ENCODE measurements at regions not wholly inside any gene's neighbourhood (a gene's known extent, or its start where the extent isn't known, plus 50 kb on each side); places are given as distances from the start of the nearest gene placed in this dataset.
"Not testable (repeated sequence)": the region's sequence is repeated elsewhere in the genome, so short reads cannot be mapped to it uniquely, and the experiment has no call there.

DNA sequence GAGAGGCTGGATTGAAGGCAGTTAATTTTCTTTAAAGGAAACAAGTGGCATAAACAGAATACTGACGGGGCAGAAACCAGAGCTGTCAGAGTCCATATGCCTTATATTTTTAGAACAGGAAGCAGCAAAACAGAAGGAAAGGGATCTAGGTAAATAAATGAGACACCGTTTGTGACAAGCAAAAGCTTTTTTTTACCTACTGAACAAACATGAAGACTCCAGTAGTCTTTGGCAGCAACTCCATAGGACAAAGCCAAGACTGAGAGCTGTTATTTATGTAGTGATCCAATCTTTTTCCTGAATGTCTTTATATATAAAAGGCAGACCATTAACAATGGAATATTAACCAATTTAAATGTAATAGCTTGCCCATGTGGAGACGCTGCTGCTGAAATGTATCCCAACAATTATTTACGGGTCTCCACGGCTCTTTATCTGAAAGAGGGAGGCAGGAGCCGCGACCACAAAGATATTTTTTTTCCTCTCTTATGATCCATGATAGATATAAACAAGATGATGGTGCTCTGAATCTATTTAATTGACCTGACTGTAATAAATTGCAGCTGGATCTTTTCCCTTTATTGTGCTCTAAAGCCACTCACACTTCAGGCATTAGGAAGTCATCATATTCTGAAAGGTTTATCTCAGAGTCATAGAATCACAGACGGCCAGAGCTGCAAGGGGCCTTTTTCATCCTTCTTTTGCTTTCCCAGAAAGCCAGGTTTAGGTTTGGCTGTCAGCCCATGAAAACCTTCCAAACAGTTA, 687.8 kb downstream of the EFNB2 start:
- DNase-seq (ENCODE audit: low read depth), result no peak

DNA sequence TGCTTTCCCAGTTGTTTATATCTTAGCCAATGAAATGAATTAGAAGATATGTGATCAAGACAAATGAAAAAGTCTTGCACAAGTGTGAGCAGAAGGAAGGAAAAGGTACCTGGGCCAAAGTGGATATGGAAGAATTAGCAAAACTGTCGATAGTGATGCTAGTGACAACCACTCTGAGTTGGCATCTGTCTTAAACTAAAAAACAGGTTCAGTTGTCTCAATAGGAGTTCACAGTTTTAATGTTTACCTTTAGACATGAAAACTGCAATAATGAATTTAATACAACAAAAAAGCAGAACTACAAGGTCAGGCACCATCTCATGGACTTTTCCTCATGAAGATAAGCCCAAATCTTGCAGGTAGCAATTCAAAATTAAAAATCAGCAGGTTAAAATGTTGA, 688.5 kb downstream of the EFNB2 start:
- DNase-seq (ENCODE audit: low read depth), result no peak

DNA sequence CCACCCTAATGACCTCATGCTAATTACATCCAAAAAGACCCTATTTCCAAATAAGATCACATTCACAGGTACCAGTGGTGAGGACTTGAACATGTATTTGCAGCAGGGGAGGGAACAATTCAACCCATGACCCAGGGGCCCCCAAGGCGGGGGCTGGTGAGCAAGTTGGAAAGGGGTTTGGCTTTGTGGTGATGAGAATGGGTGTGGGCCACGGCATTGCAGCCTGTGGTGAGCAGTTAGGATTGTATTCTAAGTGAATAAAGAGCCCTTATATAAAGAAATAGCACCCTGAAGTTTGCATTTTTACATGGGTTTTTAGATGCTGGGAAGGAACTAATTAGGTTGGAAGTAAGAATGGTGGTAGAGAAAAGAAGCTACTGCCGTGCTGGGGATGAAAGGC, 694.2 kb downstream of the EFNB2 start:
- no peak for DNase-seq (ENCODE audit: low read depth)

DNA sequence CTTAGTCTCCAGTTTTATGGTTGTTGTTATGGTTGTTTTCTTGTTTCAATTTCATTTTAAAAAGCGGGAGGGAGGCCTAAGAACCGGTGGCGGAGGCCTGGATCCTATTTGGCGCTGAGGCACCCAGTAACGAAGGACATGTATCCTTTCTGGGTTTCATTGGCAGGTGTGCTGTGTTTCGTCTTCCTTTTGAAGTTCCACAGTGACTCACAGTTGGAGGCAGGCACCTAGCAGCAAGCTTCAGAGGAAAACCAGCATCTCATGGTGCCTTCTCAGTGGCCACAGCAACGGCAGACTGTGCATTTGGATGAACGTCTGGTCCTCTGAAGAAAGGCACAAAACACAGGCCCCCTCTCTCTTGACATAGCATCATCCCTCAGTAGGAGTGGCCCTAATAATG, 697.2 kb downstream of the EFNB2 start:
- no peak for DNase-seq (ENCODE audit: low read depth)

DNA sequence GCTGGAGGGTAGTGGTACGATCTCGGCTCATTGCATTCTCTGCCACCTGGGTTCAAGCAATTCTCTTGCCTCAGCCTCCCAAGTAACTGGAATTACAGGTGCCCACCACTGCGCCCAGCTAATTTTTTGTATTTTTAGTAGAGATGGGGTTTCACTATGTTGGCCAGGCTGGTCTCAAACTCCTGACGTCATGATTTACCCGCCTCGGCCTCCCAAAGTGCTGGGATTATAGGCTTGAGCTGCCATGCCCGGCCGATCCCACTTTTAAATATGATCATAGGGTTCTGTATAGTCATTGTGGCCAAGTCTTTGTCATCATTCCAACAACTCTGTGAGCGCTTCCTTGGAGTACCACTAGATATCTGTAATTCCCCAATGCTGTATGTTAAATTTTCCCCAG, 698.2 kb downstream of the EFNB2 start:
- not testable (repeated sequence) for DNase-seq (ENCODE audit: low read depth)

DNA sequence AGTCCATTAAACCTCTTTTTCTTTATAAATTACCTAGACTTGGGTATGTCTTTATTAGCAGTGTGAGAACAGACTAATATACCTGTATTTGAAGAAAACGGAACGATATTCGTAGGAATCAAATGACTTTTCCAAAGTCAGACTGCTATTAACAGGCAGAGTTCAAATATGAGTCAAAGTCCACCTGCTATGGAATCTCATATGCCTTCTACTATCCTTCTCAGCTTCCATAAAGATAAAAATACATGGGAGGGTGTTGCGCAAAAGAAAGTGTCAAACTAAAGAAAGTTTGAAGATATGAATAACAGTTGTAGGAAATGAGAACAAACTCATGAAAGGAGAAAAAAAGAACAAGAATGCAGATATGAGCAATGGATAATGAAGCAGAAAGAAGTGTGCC, 704.6 kb downstream of the EFNB2 start:
- DNase-seq (ENCODE audit: low read depth), result no peak

DNA sequence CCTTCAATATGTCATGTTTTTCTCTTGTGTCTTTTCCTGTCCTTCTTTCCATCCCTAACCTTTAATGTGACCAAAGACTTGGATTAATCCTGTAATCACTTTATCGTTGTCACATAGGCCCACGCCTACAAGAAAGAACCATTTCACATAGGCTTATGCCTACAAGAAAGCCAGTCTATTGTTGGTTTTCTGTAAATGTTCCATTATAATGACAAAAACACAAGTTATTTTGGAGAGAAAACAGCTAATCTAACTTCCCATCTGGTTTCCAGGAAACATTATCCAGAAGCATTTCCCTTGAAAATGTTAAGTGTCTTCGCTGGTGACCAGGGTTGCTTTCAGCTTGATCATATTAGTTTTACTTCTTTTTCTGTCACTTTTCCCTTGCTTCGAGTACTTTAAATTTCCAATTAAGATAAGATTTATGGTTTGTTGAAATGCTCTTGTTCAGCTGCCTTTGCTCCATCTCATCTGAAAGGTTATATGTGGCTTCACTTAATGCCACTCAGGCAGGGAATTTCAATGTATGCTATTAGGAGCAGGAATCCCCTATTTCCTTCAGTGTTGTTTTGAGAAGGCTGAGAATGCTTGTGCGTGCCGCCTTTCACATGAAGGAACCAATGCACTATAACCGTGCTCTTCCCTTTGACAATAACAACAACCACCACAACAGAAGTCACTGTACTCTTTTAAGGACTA, 708.2 kb downstream of the EFNB2 start:
- DNase-seq (ENCODE audit: low read depth), result no peak

DNA sequence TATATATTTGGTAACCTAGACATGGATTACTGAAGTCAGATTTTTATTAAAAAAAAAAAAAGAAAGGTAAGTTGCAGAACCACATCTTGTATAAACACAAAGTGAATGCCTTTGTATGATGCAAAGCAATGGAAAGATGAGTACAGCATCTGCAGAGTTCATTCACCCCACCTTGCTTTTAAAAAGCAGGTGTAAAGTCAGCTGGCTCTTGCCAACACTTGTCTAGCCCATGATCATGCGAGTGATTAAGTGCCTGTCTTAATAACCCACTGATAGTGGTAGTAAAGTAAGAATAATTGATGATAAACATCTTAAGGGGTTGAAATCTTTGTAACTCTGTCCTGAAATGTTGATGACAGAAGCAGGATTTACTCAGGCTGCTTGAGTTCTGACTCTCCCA, 710.4 kb downstream of the EFNB2 start:
- no peak for DNase-seq (ENCODE audit: low read depth)

DNA sequence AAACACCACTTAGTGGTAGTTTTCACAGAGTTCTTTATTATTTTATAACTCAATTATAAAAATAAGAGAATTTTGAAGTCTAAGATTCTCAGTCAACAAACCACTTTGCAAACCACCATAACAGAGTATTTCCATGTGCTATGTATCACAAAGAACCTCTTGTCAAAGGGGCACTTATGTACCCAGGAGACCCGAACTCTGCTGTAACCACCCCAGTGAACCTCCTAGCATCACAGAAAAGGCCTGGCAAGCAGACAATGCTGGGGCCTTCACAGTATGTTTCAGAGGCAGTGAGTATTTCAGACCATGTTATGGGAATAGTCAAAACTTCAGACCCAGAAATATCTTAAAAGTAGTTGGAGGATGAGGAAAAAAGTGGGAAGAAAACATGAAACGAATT, 714.1 kb downstream of the EFNB2 start:
- DNase-seq (ENCODE audit: low read depth), result no peak

DNA sequence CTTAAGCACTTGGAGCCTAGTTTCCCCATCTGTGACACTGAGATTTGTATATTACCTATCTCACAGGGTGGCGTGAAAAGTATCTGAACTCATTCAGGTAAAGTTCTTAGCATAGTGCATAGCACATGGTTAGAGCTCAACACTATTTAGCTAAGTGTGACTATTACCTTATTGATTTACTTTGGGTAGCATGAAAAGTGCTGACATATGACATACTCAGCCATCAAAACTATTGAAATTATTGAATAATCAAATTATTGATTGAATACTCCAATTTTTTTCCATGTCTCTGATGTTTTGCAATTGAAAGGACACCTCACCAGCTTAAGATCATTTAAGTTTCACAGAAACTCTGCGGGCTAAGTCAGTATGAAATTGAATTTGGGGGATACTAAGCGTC, 715.0 kb downstream of the EFNB2 start:
- DNase-seq (ENCODE audit: low read depth), result no peak

DNA sequence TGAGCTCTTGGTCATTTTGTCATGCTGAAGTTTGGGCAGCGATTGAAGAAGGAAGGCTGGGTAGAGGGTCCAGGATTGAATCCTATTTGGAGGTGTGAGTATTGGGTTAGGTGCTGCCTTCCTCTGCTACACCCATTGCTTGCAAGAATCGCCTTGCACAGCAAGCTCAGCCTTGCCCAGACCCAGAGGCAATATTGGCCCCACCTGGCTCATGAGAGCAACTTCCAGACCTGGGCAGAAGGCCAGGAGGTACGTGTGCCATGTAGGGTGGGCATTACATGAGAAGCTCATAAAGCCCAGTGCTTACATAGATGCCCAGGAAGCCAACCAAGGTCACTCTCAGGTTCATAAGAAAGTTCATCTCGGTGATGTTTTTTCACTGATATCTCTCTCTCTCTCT, 718.0 kb downstream of the EFNB2 start:
- no peak for DNase-seq (ENCODE audit: low read depth)

DNA sequence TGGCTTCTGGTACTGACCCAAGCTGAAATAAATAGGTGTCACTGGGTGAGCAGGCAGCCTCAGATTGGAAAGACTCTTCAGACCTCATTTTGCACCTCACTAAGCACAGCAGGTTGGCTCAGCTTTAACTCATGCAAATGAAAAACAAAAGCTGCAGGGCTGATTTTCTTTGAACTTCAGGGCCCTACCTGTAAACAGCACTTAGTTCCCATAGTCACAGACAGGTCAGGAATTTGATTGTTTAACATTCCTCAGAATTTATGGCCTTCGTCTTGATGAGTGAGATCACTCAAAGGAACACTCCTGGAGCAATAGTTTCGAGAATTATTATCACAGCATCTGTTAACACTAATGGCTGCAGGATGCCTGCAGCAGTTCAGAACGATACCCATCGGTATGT, 718.5 kb downstream of the EFNB2 start:
- no peak for DNase-seq (ENCODE audit: low read depth)

DNA sequence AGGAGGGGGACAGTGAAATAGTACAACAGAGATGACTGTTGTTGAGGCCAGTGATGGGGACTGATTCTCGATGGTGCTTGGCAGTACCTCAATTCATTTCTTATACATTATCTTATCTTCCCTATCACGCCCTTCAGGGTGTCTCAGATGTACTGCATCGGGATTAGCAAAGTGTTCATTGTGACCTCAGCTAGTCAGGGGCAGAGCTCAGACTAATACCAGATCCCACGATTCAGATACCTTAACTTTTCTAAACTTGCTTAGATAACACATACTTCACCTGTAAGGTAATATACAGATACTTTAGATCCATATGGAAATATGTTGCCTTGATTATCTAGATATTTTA, 720.6 kb downstream of the EFNB2 start:
- no peak for DNase-seq (ENCODE audit: low read depth)

DNA sequence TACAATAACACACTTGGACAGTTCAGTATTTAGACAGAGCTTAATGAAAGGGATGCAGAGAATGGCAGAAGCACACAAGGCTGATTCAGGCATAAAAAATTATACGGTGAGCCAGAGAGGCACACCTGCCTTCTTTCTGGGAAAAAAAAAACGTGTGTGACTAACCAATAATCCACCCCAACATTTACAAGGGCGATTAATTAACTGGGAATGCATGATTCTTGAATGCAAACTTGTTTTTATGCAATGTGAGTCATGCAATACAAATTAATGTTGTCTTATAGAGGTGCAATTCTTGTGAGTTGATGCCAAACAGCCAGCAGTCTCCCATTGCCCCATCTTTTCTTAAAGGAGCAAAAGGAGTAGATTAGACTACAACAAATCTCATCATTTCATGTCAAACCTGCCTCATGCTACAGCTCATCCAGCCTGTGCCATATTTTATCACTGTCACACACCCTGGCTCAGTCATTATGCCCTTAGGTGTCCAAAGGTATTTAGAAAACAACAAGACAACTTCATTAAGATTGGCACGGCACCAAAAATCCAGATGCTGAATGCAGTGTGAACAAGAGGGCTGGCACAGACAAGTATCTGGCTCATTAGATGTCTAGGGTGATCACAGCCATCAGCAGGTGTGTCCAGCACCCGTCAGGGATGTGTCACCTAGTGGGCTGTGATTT, 721.1 kb downstream of the EFNB2 start:
- no peak for DNase-seq (ENCODE audit: low read depth)

DNA sequence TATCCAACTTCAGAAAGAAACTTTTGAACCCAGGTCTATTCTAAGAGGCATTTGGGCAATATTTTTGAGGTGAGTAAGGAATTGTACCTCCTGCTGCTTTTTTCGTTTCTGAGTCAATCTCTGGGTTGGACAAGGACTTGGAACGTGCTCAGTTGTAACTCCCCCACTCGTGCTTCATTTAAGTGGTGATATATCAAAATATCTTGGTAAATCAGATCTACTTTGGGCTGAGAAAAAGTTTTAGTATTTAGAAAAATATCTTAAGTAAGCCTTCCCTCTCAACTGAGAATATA, 728.9 kb downstream of the EFNB2 start:
- no peak for DNase-seq (ENCODE audit: low read depth)

DNA sequence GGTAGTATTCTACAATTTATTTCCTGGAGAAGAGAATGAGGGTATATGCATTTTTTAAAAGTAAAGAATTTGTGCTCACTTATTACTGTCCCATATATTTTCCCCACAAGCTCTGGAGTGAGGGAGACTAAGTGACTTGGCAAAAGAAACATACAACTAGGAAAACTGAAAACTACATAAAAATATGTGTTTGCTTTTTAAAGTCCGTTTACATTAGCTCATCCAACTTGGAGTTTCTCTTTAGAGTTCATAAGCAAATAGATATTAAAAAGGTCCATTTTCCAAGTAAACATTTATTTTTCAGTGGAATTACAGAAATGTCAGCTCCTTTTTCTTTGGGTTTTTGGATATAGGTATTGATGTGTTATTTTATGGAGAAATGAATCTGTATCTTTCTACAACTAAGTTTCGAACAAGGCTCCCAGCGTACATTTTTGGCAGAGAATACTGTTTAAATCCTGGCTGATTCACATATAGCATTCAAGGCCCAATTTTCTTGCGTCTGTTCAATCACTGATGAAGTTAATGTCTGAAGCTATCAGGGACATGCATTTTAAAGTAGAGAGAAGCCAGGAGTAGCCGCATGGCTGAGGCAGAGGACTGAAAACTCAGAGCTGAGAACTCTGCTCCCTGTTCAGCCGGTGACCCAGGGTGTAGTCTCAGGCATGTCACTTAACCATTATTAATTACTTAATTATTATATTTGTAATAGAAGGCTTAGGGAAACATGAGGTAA, 729.4 kb downstream of the EFNB2 start:
- DNase-seq (ENCODE audit: low read depth), result no peak

DNA sequence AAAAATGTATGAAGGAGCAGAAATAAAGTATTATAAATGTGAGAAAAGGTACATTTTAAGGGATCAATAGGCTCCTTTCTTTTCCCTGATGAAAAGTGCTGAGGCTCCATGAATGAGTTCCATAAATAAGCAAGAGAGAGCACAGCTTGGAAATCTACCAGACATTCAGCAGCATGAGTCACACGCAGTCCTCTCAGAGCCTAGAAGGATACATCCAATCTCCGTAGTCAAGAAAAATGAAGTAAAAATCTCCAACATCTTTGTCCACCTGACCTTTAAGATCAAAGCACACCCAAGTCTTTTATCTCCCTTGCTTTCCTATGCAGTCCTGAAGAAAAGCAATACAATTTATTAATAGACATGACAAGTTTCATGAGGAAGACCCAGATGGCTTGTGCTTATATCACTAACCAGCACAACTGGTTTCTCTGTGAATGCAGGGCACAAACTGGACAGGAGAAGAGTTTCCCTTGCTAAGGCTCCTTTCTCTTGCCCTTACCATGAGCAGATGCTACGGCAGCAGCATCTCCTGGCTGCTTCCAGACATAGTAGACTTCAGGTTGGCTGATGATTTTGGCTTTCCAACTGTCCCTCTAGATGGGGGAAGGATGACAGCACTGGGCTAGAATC, 730.8 kb downstream of the EFNB2 start:
- DNase-seq (ENCODE audit: low read depth), result no peak

DNA sequence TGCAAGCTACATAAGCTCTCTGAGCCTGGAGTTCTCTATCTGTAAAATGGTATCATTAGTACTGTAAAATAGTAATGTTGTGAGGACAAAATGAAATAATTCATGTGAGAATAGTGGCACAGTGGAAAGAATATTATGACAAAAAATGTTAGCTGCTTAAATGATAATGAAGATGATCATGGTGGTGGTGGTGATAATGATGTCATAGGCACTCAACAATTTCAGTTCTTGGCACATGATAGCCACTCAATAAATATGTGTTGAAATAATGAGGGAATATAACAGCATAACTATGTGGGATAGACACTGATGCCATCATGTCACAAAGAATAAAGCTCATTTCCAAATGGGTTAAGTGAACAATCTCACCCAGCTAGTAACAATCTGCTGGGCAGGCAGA, 736.3 kb downstream of the EFNB2 start:
- no peak for DNase-seq (ENCODE audit: low read depth)

DNA sequence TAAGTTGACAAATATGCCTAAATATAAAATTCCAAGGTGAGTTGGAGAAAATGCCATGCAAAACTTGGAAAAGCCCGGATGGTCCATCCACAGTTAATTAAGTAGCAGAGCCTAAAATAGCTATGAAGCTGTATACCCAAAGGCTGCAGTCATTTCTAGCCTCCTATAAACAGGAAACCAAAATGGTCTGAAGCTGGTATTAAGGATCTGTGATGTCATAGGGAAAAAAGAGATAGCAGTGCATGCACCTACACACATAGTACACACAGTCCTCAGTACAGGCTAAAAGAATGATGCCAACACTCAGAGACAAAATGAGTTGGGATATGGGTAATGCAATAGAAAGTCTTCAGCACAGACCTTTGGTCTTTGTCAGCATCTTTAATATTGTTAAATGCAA, 736.9 kb downstream of the EFNB2 start:
- no peak for DNase-seq (ENCODE audit: low read depth)

DNA sequence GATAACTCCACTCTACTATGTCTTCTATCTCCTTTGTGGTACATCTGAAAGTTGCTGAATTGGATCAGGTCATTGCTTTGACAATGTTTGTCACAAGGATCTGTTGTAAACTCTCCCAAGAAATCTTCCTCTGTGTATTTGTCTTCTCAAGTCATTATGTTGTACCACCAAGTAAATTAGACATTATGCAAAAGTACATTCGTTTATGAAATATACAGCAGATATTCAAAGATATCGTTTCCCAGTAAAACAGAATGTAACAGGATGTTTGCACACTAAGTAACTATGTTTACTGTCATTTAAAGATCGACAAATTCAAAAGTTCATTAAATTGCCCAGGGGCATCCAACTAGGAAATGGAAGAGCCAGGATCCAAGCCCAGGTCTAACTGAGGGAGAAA, 739.4 kb downstream of the EFNB2 start:
- no peak for DNase-seq (ENCODE audit: low read depth)

DNA sequence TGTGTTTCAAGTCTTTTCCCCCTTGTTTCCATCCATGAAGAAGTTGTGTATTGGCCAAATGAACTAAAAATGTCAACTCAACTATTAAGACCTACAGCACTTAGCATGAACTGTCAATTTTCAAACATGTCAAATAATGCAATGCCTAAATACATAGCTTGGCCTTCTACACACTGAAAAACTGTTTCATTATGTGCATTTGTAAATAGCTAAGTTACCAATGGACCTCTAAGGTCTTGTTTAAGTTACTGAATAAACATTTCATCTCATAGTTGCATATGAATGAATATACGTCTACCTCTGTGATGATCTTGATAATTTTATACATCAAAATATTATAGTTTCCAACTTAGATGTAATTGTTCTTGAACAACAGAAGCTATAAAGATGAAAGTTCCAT, 744.5 kb downstream of the EFNB2 start:
- DNase-seq (ENCODE audit: low read depth), result no peak

DNA sequence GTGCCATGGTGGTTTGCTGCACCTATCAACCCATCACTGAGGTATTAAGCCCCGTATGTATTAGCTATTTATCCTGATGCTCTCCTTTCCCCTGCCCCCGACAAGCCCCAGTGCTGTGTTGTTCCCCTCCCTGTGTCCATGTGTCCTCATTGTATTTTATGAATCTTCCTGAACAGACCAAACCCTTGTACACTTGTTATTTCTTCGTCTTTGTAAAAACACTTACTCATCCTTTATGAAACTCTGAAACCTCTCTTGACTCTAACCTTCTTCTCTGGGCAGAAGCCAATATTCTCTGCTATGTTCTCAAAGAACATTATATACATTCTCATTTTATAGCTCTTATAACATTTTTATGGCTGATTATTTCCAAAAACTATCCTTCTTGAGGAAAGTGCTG, 746.9 kb downstream of the EFNB2 start:
- DNase-seq (ENCODE audit: low read depth), result no peak

DNA sequence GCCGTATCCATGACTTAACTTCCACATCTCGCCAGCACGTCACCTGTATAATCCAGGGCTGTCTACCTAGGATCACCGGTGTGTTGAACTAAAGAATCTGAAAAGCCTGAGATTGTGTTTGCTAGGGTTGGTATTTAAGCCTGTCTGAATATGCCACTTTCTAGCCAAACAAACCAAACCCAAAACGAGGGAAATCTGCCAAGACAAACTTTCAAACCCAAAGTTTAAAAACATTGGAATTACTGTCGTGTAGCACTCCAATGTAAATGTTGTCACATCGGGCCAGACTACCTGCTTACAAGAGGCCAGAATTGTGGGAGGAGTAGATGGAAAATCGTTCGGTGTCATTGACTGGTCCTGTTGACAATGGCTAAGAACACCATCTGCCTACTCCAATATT, 747.8 kb downstream of the EFNB2 start:
- DNase-seq (ENCODE audit: low read depth), result no peak

Data from stimulated activated CD4-positive, alpha-beta T cell treated with anti-CD3 and anti-CD28 coated beads, Interleukin-2, amount 100 ng/mL, for 4 hours (primary cell).